Activated T-cell treated with anti-CD3 and anti-CD28 coated beads, Interleukin-2, amount 50 U/mL, for 72 hours (primary cell): ENCODE measurements at regions not wholly inside any gene's neighbourhood (a gene's known extent, or its start where the extent isn't known, plus 50 kb on each side); places are given as distances from the start of the nearest gene placed in this dataset.
A peak's percentile ranks its signal among the peaks of the same experiment; 100 is the strongest.

Experiments used
- ATAC-seq, 2 donors: fragments of 150-1000 bp; cut with Tn5 transposase; replicated peaks in 1 of 2; 2 replicates each; pipeline ENCODE4 v1.10.0; 2021; ENCODE audit warnings: moderate library complexity in 2 of 2, mild to moderate bottlenecking in 1 of 2
- DNase-seq, 2 donors: peaks; one replicate each; pipeline ENCODE4 v3.0.0; 2021 to 2022; ENCODE audit warnings: mixed read lengths in 1 of 2
- H3K27ac Mint-ChIP-seq: one replicate; pipeline ENCODE4 v1.8.0; 2022; ENCODE audit warnings: mild to moderate bottlenecking, moderate library complexity, mixed read lengths
- H3K27me3 Mint-ChIP-seq: one replicate; pipeline ENCODE4 v1.8.0; 2022; ENCODE audit warnings: low read depth, mixed read lengths
- H3K36me3 Mint-ChIP-seq, 2 donors: one replicate each; pipeline ENCODE4 v1.8.0; 2022; ENCODE audit warnings: mixed read lengths in 2 of 2, mild to moderate bottlenecking in 1 of 2; ENCODE audit not compliant: insufficient read depth in 2 of 2
- H3K4me1 Mint-ChIP-seq: one replicate; pipeline ENCODE4 v1.8.0; 2022; ENCODE audit warnings: low read depth, mixed read lengths
- H3K4me3 Mint-ChIP-seq, 2 donors: one replicate each; pipeline ENCODE4 v1.8.0; 2022; ENCODE audit warnings: mild to moderate bottlenecking in 2 of 2, mixed read lengths in 2 of 2, moderate library complexity in 2 of 2
- H3K9me3 Mint-ChIP-seq, 2 donors: one replicate each; pipeline ENCODE4 v1.8.0; 2022; ENCODE audit warnings: mixed read lengths in 2 of 2

DNA sequence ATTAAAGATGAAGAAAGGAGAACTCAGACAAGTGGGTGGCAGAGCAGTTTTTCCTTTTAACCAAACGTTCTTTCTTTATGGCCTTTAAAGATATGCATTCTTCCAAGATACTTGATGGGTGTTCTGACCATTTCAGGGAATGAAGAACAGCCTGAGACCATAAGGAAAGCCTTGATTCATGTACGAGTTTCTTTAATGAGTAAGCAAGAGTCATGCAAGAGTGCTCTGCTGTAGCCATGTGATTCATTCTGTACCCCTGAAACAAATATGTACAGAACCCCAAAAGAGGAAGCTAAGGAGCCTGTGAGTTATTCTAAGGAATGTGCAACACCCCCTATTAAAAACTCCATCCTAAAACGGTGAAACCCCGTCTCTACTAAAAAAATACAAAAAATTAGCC lies 372.8 kb downstream of the MTX2 start:
- ATAC-seq (no peak), DNase-seq (no peak)
- H3K27me3 Mint-ChIP-seq: peaks cover 75% of the 10 kb centered on the region
- H3K4me3 Mint-ChIP-seq: no peak overlapping the region
- H3K4me1 Mint-ChIP-seq: no peaks in the 10 kb centered on the region
- no peaks in the 10 kb centered on the region for H3K36me3 Mint-ChIP-seq
- H3K27ac Mint-ChIP-seq: no peak overlapping the region
- no peaks in the 10 kb centered on the region for H3K9me3 Mint-ChIP-seq

DNA sequence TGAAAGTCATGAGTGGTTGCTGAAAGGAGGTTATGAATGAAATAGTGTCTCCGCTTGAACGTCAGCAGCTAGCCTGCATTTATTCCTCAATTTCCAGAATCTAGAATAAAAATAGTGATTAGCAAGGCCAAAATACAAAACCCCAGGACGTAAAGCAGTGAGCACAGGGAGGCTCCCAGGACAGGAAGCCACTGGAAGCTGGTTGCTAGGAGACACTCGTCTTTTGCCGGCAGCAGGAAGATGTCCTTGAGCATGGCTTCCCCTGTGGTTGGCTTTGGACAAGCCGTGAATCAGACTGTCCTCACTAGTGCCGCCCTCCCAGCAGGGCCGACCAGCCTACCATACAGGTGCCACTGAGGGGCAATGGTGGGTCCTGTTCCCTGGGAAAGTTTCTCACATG lies 374.4 kb downstream of the MTX2 start:
- no peaks in the 10 kb centered on the region for H3K9me3 Mint-ChIP-seq
- no peak for DNase-seq
- no peak overlapping the region for H3K27ac Mint-ChIP-seq
- no peak overlapping the region for H3K4me3 Mint-ChIP-seq
- no peaks in the 10 kb centered on the region for H3K36me3 Mint-ChIP-seq
- ATAC-seq: no peak
- H3K27me3 Mint-ChIP-seq: peaks cover 81% of the 10 kb centered on the region
- H3K4me1 Mint-ChIP-seq: no peaks in the 10 kb centered on the region

DNA sequence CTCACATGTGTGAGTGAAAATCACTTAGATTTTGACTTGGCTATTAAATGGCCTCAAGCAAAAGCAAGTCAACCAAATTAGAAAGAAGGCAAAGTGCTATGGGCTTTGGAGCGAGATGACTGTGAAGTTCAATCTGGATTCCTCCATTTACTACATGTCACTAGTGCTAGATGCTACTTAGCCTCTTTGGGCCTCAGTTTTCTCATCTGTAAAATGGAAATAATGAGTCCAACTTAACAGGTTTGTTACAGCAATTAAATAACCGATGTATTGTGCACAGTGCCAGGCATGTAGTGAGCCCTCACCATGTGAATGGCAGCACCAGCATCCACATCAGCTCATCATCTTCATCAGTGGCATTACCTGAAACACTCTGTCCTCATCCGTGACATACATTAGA lies 376.3 kb downstream of the MTX2 start:
- Mint-ChIP-seq H3K27me3 (peaks cover 80% of the 10 kb centered on the region), H3K36me3 (no peaks in the 10 kb centered on the region), H3K4me1 (no peaks in the 10 kb centered on the region), H3K9me3 (no peaks in the 10 kb centered on the region), H3K4me3 (no peak overlapping the region), H3K27ac (no peak overlapping the region)
- DNase-seq (no peak), ATAC-seq (no peak)

DNA sequence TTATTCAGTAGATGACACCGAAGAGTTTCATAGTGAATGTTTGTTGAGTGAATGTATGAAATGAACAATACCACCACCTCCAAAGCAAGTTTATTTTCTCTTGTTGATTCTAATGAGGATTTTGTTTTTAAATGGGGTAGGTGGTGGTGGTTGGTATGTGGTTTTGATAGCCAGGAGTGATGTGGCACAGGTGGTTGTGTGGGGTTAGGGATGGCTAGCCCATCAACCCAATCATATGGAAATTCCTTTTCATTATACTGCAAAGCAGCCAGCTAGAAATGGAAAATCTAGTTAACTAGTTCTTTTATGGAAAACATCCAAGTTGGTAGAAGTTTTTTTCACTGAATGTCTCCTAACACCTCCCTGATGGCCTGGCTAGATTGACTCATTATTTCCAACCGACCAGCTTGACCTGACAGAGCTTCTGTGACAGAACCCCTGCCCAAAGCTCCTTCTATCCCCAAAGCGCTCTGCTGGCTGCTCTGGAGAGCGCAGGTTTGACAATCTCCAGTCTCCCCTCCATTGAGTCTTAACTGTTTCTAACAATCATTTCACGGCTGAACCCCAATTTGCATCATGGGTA lies 376.9 kb downstream of the MTX2 start:
- DNase-seq (no peak), ATAC-seq (no peak)
- Mint-ChIP-seq H3K4me1 (no peaks in the 10 kb centered on the region), H3K27ac (no peak overlapping the region), H3K9me3 (no peaks in the 10 kb centered on the region), H3K4me3 (no peak overlapping the region), H3K36me3 (no peaks in the 10 kb centered on the region), H3K27me3 (peaks cover 73% of the 10 kb centered on the region)

DNA sequence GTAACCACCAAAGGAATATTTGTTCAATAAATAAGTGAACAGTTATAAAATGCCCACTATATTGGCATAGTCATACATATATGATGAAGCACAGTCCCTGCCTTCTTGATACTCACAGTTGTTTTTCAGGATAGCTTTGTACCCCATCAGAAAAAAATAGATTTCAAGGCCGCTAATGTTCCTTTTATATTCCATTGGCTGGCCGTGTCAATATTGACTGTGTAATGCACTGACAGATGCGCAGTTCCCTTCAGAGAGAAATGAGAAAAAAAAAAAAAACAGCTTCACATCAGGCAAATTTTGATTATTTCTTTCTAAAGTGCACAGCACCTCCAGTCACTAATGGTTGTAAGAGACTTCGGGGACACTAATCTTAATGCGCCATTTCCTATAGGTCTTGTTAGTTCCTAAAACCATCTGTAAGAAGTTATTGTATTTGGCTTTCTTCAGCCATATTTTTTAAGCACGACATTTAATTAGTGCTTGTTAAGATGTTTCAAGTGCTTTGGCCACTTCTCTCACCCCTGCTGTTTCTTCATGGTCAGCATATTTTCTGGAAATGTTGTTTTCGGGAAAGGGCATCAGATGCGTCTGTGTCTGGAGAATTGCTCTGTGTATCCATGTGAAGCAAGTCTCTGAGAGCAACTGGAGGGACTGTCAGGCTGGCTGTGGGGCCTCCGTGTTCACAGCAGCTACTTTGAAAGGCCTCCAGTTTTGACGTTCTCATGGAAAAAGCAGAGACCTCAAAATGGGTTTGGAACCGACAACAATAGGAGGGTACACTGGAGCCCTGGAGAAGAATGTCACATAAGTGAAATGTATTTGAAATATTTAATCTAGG lies 378.3 kb downstream of the MTX2 start:
- no peaks in the 10 kb centered on the region for H3K36me3 Mint-ChIP-seq
- ATAC-seq (no peak), DNase-seq (no peak)
- no peak overlapping the region for H3K4me3 Mint-ChIP-seq
- peaks cover 69% of the 10 kb centered on the region for H3K27me3 Mint-ChIP-seq
- H3K9me3 Mint-ChIP-seq: no peaks in the 10 kb centered on the region
- H3K4me1 Mint-ChIP-seq: peaks cover 4% of the 10 kb centered on the region
- H3K27ac Mint-ChIP-seq: no peak overlapping the region

DNA sequence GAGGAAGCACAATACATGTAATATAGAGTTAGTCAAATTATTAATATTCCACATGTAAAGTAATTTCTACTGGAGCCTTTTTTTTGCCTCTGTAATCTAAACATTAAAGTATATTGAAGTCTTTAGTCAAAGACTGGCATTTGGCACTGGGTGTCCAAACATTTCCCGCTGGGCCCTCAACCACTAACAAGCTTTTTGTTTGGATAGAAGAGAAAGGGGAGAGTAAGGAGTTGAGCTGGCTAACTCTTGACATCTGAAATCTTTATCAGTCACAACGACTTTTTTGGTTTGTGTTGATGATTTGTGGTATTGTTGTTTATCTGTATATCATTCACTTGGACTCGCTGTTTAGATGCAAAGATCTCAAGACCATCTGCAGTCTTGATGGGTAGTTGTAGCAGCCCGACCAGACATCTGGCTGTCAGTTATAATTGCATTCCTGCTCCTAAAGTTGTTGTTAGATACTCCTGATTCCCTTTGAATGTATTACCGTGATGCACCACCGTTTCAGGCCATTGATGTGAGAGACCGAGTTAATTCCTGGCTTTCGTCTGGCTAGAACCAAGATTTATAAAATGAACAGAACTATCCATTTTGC lies 379.6 kb downstream of the MTX2 start:
- Mint-ChIP-seq H3K9me3 (no peaks in the 10 kb centered on the region), H3K27me3 (peaks cover 62% of the 10 kb centered on the region), H3K27ac (no peak overlapping the region), H3K36me3 (no peaks in the 10 kb centered on the region), H3K4me1 (peaks cover 17% of the 10 kb centered on the region), H3K4me3 (no peak overlapping the region)
- ATAC-seq: no peak
- no peak for DNase-seq

DNA sequence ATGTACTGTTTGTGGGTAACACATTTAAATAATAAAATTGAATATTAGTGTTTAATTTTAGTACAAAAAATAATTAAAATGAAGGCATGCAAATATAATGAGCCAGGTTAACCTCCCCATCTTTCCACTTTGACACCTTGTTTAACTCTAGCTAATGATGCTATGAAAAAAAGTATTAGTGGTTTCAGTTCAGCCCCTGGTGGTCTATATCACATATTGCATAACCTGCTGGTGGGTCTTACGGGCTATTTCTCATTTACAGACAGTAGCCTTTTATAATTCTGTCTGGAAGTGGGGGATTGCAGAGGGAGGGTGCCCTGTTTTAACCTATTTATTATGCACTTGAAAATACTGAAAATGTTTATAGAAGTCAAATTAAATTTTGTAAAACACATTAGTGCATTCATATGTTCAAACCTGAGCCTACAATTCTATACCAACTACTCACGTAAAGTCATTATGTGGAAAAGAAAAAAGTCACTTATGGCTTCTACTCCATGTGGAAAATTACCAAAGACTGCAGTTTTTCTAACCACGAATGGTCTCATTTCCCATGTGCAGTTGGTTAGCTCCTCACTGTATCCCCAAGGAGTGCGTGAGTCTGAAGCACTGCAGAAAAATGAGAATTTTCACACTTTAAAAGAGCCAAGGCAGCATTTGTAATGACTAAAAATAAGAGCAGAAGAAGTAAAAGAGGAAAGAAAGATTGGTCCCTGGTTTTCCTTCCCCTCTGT lies 381.0 kb downstream of the MTX2 start:
- peaks cover 20% of the 10 kb centered on the region for H3K4me1 Mint-ChIP-seq
- H3K4me3 Mint-ChIP-seq: no peak overlapping the region
- no peaks in the 10 kb centered on the region for H3K9me3 Mint-ChIP-seq
- H3K27ac Mint-ChIP-seq: no peak overlapping the region
- no peak for ATAC-seq
- H3K36me3 Mint-ChIP-seq: no peaks in the 10 kb centered on the region
- H3K27me3 Mint-ChIP-seq: peaks cover 48% of the 10 kb centered on the region
- DNase-seq: no peak

DNA sequence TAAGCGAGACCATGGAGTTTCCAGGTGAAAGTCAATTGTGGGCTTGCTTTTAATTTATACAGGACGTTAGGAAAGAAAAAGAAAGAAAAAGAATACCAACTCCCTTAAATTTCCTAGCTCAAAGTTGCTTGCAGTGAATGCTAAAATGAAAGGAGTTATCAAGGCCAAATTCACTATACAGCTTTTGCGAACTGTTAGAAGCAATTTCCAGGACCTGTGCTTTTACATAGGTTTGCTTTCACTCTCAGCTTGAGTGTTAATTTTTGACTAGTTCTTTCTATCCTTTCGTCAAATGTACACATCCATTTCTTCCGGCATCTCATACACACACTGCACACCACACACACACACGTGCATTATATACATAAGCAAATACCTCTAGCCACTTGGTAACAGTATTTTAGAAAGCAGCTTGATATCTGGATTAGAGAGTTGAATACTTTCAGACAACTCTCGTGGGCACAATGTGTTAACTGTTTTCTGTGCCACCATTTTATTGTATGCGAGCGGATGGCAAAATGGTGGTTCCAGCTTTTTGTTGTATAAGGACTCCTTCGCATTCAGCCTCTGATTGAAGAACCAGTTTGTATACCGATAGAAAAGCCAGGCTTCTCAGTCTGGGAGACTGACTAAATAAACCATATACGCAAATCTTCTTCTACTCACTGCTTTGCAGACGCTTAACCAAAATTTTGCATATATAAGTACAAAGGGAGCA lies 381.8 kb downstream of the MTX2 start:
- Mint-ChIP-seq H3K36me3 (no peaks in the 10 kb centered on the region), H3K9me3 (no peaks in the 10 kb centered on the region), H3K4me1 (peaks cover 20% of the 10 kb centered on the region), H3K27me3 (peaks cover 48% of the 10 kb centered on the region), H3K27ac (no peak overlapping the region), H3K4me3 (no peak overlapping the region)
- DNase-seq (no peak), ATAC-seq (no peak)

DNA sequence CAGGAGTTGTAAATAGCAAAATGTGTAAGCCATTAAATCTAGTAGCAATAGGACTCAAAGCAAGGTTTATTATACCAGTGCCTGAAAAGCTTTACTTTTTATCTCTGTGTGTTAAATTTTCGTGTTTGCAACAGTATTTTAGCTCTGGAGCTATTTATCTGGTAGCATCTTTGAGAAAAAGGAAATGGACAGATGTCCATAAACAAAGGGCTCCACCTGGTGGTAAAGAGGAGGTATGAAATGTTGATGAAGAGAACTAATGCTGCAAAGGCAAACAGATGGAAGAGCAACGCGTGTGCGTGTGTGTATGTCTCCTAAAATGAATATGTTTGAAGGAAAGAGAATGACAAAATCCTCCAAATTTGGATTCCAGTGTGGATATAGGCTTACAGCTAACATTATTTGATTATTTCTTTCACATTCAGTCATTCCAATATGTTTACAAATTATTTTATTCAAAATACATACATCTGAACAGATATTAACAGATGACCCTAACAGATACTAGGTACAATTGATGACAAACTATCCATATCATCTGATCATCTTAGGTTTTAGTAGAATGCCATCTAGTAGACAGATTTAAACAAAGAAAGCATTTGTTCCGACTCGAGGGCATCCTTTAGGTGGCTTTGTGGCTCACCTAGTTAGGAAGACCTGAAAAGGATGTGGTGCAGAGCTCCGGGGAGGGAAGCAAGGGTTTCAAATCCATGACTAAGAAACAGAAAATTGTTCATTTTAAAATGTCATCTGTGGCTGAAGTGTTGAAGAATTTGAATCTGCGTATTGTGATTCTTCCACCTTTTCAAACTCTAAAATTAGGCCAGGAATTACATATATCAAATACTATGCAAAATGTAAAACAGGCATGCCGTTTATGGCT lies 383.3 kb downstream of the MTX2 start:
- Mint-ChIP-seq H3K27ac (no peak overlapping the region), H3K36me3 (no peaks in the 10 kb centered on the region), H3K9me3 (no peaks in the 10 kb centered on the region), H3K27me3 (peaks cover 43% of the 10 kb centered on the region), H3K4me3 (no peak overlapping the region), H3K4me1 (peaks cover 20% of the 10 kb centered on the region)
- ATAC-seq (peak; percentile 86 to 91), DNase-seq (peak; percentile 31 to 39)

DNA sequence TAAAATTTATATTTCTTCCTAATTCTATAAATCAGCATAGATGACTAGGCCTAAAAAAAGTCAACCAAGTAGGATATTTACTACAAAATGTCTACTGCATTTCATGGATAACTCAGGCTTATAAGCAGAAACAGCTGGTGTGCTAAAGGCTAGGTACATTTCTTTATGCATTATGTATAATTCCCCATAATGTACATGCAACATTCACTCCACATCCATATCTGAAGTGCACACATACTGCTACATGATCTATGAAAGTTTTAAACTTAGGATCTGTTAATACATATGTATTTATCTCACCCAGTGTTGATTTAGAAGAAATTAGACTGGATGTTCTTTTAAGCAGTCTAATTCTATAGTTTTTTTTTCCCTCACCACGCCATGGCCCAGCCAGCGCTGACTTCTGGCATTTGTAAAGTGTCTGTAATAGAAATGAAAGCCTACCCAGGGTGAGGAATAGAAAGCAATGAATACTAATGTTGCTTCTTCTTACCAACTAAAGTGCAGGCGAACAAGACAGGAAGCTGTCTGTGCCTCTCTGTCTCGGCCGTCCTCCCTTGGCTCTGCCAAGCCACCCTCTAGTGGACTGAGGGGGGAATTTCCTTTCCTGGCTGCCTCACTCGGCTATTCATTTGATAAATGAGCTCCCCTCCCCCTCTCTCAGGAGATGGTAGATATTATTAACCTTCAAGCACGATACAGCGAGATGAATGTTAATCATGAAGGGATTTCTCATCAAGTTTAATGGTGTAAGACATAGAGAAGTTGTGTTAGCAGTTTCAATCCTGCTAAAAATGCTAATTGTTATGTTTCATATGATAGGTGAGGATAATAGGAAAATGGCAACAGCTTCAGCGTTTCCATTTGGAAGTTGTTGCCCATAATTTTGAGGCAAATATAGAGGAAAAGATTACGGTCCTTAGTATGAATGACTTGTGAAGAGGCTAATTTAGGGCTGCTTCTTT lies 384.5 kb downstream of the MTX2 start:
- no peak overlapping the region for H3K4me3 Mint-ChIP-seq
- no peak overlapping the region for H3K27ac Mint-ChIP-seq
- DNase-seq: peak; percentile 37 to 44
- no peaks in the 10 kb centered on the region for H3K9me3 Mint-ChIP-seq
- peaks cover 20% of the 10 kb centered on the region for H3K4me1 Mint-ChIP-seq
- peak; percentile 59 to 67 for ATAC-seq
- no peaks in the 10 kb centered on the region for H3K36me3 Mint-ChIP-seq
- H3K27me3 Mint-ChIP-seq: peaks cover 40% of the 10 kb centered on the region

DNA sequence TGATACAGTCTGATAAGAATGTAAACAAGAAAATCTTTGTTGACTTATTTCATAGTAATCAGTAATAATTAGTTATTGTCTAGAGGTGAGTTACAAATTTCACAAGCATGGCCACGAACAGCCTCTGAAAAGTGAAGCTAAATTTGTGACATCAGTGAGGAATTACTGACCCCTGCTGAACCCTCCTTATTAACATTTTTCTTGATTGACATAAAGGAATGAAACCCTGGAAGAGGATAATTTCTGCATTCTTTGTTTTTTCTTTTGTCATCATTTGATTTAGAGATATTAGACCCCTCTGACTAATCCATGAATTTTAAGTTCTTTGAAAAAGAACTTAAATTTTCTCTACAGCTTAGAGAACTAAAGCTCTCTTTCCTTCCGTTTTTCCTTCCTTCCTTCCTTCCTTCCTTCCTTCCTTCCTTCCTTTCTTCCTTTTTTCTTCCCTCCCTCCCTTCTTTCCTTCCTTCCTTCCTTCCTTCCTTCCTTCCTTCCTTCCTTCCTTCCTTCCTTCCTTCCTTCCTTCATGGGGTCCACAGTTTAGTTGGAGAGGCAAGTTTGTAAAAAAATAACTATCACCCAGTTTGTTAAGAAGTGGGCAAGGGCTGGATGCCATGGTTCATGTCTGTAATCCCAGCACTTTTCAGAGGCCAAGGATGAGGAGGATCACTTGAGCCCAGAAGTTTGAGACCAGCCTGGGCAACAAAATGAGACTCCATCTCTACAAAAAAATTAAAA lies 387.0 kb downstream of the MTX2 start:
- Mint-ChIP-seq H3K9me3 (no peaks in the 10 kb centered on the region), H3K27me3 (peaks cover 49% of the 10 kb centered on the region), H3K36me3 (no peaks in the 10 kb centered on the region), H3K4me1 (peaks cover 20% of the 10 kb centered on the region), H3K4me3 (no peak overlapping the region), H3K27ac (no peak overlapping the region)
- ATAC-seq: no peak
- DNase-seq: no peak
